GM12891 (cell line): ENCODE measurements at regions not wholly inside any gene's neighbourhood (a gene's known extent, or its start where the extent isn't known, plus 50 kb on each side); places are given as distances from the start of the nearest gene placed in this dataset.

ENCODE experiments used
- POLR2A ChIP-seq: IDR thresholded peaks from 2 replicates; pipeline ENCODE4 v1.6.1; 2011; ENCODE audit warnings: low read depth, low read length, control low read depth
- TAF1 ChIP-seq: IDR thresholded peaks from 2 replicates; pipeline ENCODE4 v1.6.1; 2011; ENCODE audit warnings: low read depth, low read length, control low read depth

GRCh38 chr2:137771064-137771463 lies 193.2 kb upstream of the HNMT start:
- TF ChIP-seq TAF1: no peak
- no peak for TF ChIP-seq POLR2A
